ACHN (cell line): ENCODE measurements at regions not wholly inside any gene's neighbourhood (a gene's known extent, or its start where the extent isn't known, plus 50 kb on each side); places are given as distances from the start of the nearest gene placed in this dataset.

ENCODE experiments used
- DNase-seq: peaks from one replicate; pipeline ENCODE4 v3.0.0-alpha.2; 2015
- in situ Hi-C: cut with HindIII; loops from 2 replicates; pipeline ENCODE4 v1.10.0; 2017; ENCODE audit warnings: low sequenced_read_pairs, low pct_ligation_motif_present, low pct_unique_long_range_greater_than_20kb

GRCh38 chr2:67462738-67463496 is 65.8 kb downstream of the ETAA1 start:
- in situ Hi-C loops: no loop called here
- DNase-seq: no peak

- in situ Hi-C loops: no loop called here
- no peak for DNase-seq
Observed at GRCh38 chr2:67463810-67464209, 66.7 kb downstream of the ETAA1 start.

- DNase-seq: no peak
- in situ Hi-C loops: no loop called here
Observed at GRCh38 chr2:67465623-67466022, 68.5 kb downstream of the ETAA1 start.

- in situ Hi-C loops: no loop called here
- no peak for DNase-seq
Observed at GRCh38 chr2:67466734-67467133, 69.6 kb downstream of the ETAA1 start.

- in situ Hi-C loops: no loop called here
Observed at GRCh38 chr2:67471681-67472080, 74.5 kb downstream of the ETAA1 start.

GRCh38 chr2:67476809-67477790 is 80.0 kb downstream of the ETAA1 start:
- in situ Hi-C loops: no loop called here
- peak; percentile 63 for DNase-seq

More at GRCh38 chr2:67471681-67472080, 74.5 kb downstream of the ETAA1 start:
- no peak for DNase-seq

- no peak for DNase-seq
- in situ Hi-C loops: no loop called here
Observed at GRCh38 chr2:67479261-67479660, 82.1 kb downstream of the ETAA1 start.

- in situ Hi-C loops: no loop called here
- DNase-seq: no peak
Observed at GRCh38 chr2:67485431-67485830, 88.3 kb downstream of the ETAA1 start.

GRCh38 chr2:67486041-67486796 is 89.1 kb downstream of the ETAA1 start:
- in situ Hi-C loops: no loop called here
- DNase-seq: peak; percentile 24

- no peak for DNase-seq
- in situ Hi-C loops: no loop called here
Observed at GRCh38 chr2:67487993-67488392, 90.9 kb downstream of the ETAA1 start.

GRCh38 chr2:67489396-67489795 is 92.3 kb downstream of the ETAA1 start:
- no peak for DNase-seq

GRCh38 chr2:67498931-67499330 is 101.8 kb downstream of the ETAA1 start:
- DNase-seq: no peak
- in situ Hi-C loops: no loop called here

More at GRCh38 chr2:67489396-67489795, 92.3 kb downstream of the ETAA1 start:
- in situ Hi-C loops: no loop called here

- in situ Hi-C loops: no loop called here
- no peak for DNase-seq
Observed at GRCh38 chr2:67499989-67500388, 102.9 kb downstream of the ETAA1 start.

GRCh38 chr2:67500541-67500940 is 103.4 kb downstream of the ETAA1 start:
- DNase-seq: no peak
- in situ Hi-C loops: no loop called here

GRCh38 chr2:67502346-67503065 is 105.4 kb downstream of the ETAA1 start:
- in situ Hi-C loops: no loop called here
- no peak for DNase-seq

- in situ Hi-C loops: no loop called here
- peak; percentile 12 for DNase-seq
Observed at GRCh38 chr2:67503066-67503795, 106.1 kb downstream of the ETAA1 start.

- no peak for DNase-seq
- in situ Hi-C loops: no loop called here
Observed at GRCh38 chr2:67510745-67511144, 113.6 kb downstream of the ETAA1 start.

GRCh38 chr2:67514515-67514914 is 117.4 kb downstream of the ETAA1 start:
- no peak for DNase-seq
- in situ Hi-C loops: no loop called here
